SK-N-SH (cell line): ENCODE measurements at regions not wholly inside any gene's neighbourhood (a gene's known extent, or its start where the extent isn't known, plus 50 kb on each side); places are given as distances from the start of the nearest gene placed in this dataset.

Source experiments
- CTCF ChIA-PET: fragments of 300-600, 350-600 bp; formaldehyde crosslinking; extraction: SDS; loops from one replicate; lab custom pipeline; 2021; lab: Yijun Ruan, JAX
- POLR2A ChIA-PET: fragments of 350-600 bp; sonication (Branson Sonifier 250); formaldehyde crosslinking; extraction: SDS; loops from one replicate; lab custom pipeline; 2020; ENCODE audit warnings: antibody characterized with exemption, inconsistent platforms; lab: Yijun Ruan, JAX
- DNase-seq: peaks from one replicate; pipeline ENCODE4 v3.0.0; 2012
- H2AFZ ChIP-seq: fragments of 200-600 bp; sonication (generic); 2 replicates; pipeline ENCODE4 v1.8.1; 2016; ENCODE audit warnings: antibody characterized with exemption, mild to moderate bottlenecking, low read depth
- H3F3A ChIP-seq: fragments of 200-600 bp; sonication (generic); replicated peaks from 2 replicates; pipeline ENCODE3; 2016; ENCODE audit warnings: antibody characterized with exemption, mild to moderate bottlenecking; ENCODE audit not compliant: insufficient read depth
- H3K27ac ChIP-seq, 2 experiments: fragments of 200-500 bp in 1 of 2; fragments of 200-600 bp in 1 of 2; sonication (Bioruptor generic) in 1 of 2; sonication (generic), shearing (Covaris generic) in 1 of 2; 2 replicates each; pipeline versions ENCODE4 v1.5.1 to v1.6.1; 2014 to 2016; ENCODE audit warnings: low read depth in 2 of 2, inconsistent platforms in 1 of 2, low read length in 1 of 2, mild to moderate bottlenecking in 1 of 2, mixed read lengths in 1 of 2
- H3K27me3 ChIP-seq: fragments of 200-600 bp; sonication (generic), shearing (Covaris generic); 2 replicates; pipeline ENCODE4 v1.6.1; 2016; ENCODE audit warnings: mixed run types; ENCODE audit not compliant: insufficient read depth
- H3K36me3 ChIP-seq, 2 experiments: fragments of 200-500 bp in 1 of 2; fragments of 200-600 bp in 1 of 2; sonication (Bioruptor generic) in 1 of 2; sonication (generic) in 1 of 2; replicated peaks in 1 of 2; 2 replicates each; pipeline versions ENCODE3 to v1.5.1; 2014 to 2016; ENCODE audit warnings: low read length in 1 of 2, mild to moderate bottlenecking in 1 of 2; ENCODE audit not compliant: insufficient read depth in 2 of 2, control insufficient read depth in 1 of 2
- H3K4me1 ChIP-seq, 2 experiments: fragments of 200-500 bp in 1 of 2; fragments of 200-600 bp in 1 of 2; sonication (Bioruptor generic) in 1 of 2; sonication (generic), shearing (Covaris generic) in 1 of 2; 2 replicates each; pipeline versions ENCODE4 v1.5.1 to v1.6.1; 2014 to 2016; ENCODE audit warnings: low read depth in 1 of 2, low read length in 1 of 2, mixed run types in 1 of 2; ENCODE audit not compliant: insufficient read depth in 2 of 2, control insufficient read depth in 1 of 2
- H3K4me2 ChIP-seq: fragments of 200-600 bp; sonication (generic), shearing (Covaris generic); 2 replicates; pipeline ENCODE4 v1.6.1; 2017; ENCODE audit warnings: mixed run types
- H3K4me3 ChIP-seq, 2 experiments: fragments of 200-500 bp in 1 of 2; fragments of 200-600 bp in 1 of 2; sonication (Bioruptor generic) in 1 of 2; sonication (generic), shearing (Covaris generic) in 1 of 2; 2 replicates each; pipeline versions ENCODE4 v1.5.1 to v1.8.1; 2014 to 2016; ENCODE audit warnings: low read depth in 2 of 2, inconsistent platforms in 1 of 2, low read length in 1 of 2, mild to moderate bottlenecking in 1 of 2, mixed read lengths in 1 of 2, moderate library complexity in 1 of 2
- H3K79me2 ChIP-seq: fragments of 200-600 bp; sonication (generic); 2 replicates; pipeline ENCODE4 v1.8.1; 2017; ENCODE audit warnings: mild to moderate bottlenecking; ENCODE audit not compliant: insufficient read depth
- H3K9ac ChIP-seq: fragments of 200-600 bp; sonication (generic); 2 replicates; pipeline ENCODE4 v1.6.1; 2017; ENCODE audit warnings: mixed run types
- H3K9me2 ChIP-seq: fragments of 200-600 bp; sonication (generic); 2 replicates; pipeline ENCODE4 v1.6.1; 2017; ENCODE audit warnings: mixed run types
- H3K9me3 ChIP-seq: fragments of 200-600 bp; sonication (generic); 2 replicates; pipeline ENCODE4 v1.6.1; 2017; ENCODE audit warnings: mixed run types, mild to moderate bottlenecking, moderate library complexity
- H4K20me1 ChIP-seq: fragments of 200-600 bp; sonication (generic); 2 replicates; pipeline ENCODE4 v1.6.1; 2017; ENCODE audit warnings: mild to moderate bottlenecking, mixed run types; ENCODE audit not compliant: insufficient read depth
- CHD2 ChIP-seq: fragments of 150-350 bp; IDR thresholded peaks from 2 replicates; pipeline ENCODE4 v1.6.1; 2018; ENCODE audit warnings: low read length; ENCODE audit not compliant: partially characterized antibody
- CTCF ChIP-seq: fragments of 200-600 bp; sonication (generic); IDR thresholded peaks from 2 replicates; pipeline ENCODE4 v1.6.1; 2017; ENCODE audit warnings: antibody characterized with exemption, mild to moderate bottlenecking, moderate library complexity
- EZH2phosphoT487 ChIP-seq: fragments of 200-600 bp; sonication (generic); IDR thresholded peaks from 2 replicates; pipeline ENCODE4 v1.6.1; 2017; ENCODE audit warnings: low read depth, mixed run types, mild to moderate bottlenecking, antibody characterized with exemption, moderate library complexity, borderline replicate concordance
- FOXJ3 ChIP-seq: sonication (generic); formaldehyde crosslinking; IDR thresholded peaks from 2 replicates; pipeline ENCODE4 v1.5.1; 2020; ENCODE audit warnings: mild to moderate bottlenecking, missing genetic modification reagents
- FOXM1 ChIP-seq: IDR thresholded peaks from 2 replicates; pipeline ENCODE4 v1.4.0; 2012; ENCODE audit warnings: low read depth, mild to moderate bottlenecking
- GATA2 ChIP-seq: sonication (generic); formaldehyde crosslinking; IDR thresholded peaks from 2 replicates; pipeline ENCODE4 v1.5.0; 2020; ENCODE audit warnings: mild to moderate bottlenecking, missing genetic modification reagents
- MEF2A ChIP-seq: IDR thresholded peaks from 2 replicates; pipeline ENCODE4 v1.4.0; 2012; ENCODE audit warnings: low read depth, borderline replicate concordance
- MXI1 ChIP-seq: IDR thresholded peaks from 2 replicates; pipeline ENCODE4 v1.6.1; 2012; ENCODE audit warnings: mild to moderate bottlenecking, low read depth, low read length, improper control_type of control experiment
- NFIC ChIP-seq: IDR thresholded peaks from 2 replicates; pipeline ENCODE4 v1.4.0; 2012; ENCODE audit warnings: borderline replicate concordance
- POLR2AphosphoS5 ChIP-seq: IDR thresholded peaks from 2 replicates; pipeline ENCODE4 v1.6.1; 2012; ENCODE audit warnings: low read depth, low read length
- RAD21 ChIP-seq: IDR thresholded peaks from 2 replicates; pipeline ENCODE4 v1.6.1; 2012; ENCODE audit warnings: mild to moderate bottlenecking, low read length
- RCOR1 ChIP-seq: fragments of 150-350 bp; IDR thresholded peaks from 2 replicates; pipeline ENCODE4 v1.6.1; 2017; ENCODE audit warnings: antibody characterized with exemption, low read length
- RFX5 ChIP-seq: IDR thresholded peaks from 2 replicates; pipeline ENCODE4 v1.6.1; 2012; ENCODE audit warnings: mild to moderate bottlenecking, improper control_type of control experiment, low read length
- SMC3 ChIP-seq: IDR thresholded peaks from 2 replicates; pipeline ENCODE4 v1.6.1; 2012; ENCODE audit warnings: low read depth, low read length, improper control_type of control experiment
- TAF1 ChIP-seq: IDR thresholded peaks from 2 replicates; pipeline ENCODE4 v1.6.1; 2012; ENCODE audit warnings: low read depth, mild to moderate bottlenecking, low read length, moderate library complexity, borderline replicate concordance
- TCF12 ChIP-seq: IDR thresholded peaks from 2 replicates; pipeline ENCODE4 v1.4.0; 2012
- TEAD4 ChIP-seq: IDR thresholded peaks from 2 replicates; pipeline ENCODE4 v1.4.0; 2012; ENCODE audit warnings: mild to moderate bottlenecking, borderline replicate concordance; ENCODE audit not compliant: insufficient read depth
- USF1 ChIP-seq: IDR thresholded peaks from 2 replicates; pipeline ENCODE4 v1.4.0; 2012; ENCODE audit warnings: low read depth, borderline replicate concordance
- YY1 ChIP-seq: IDR thresholded peaks from 2 replicates; pipeline ENCODE4 v1.4.0; 2012; ENCODE audit warnings: low read depth, mild to moderate bottlenecking
- WGBS: methylation state at CpG from one replicate; pipeline ENCODE4 v1.1.6; 2017; ENCODE audit warnings: low lambda C conversion rate; 5-methylcytosine and 5-hydroxymethylcytosine counted together
- TF ChIP-seq, protein P1 (sequence below): fragments of 150-350 bp; IDR thresholded peaks from 2 replicates; pipeline ENCODE4 v1.6.1; 2017; ENCODE audit warnings: antibody characterized with exemption, low read length, low read depth, borderline replicate concordance
- TF ChIP-seq, protein P2 (sequence below): IDR thresholded peaks from 2 replicates; pipeline ENCODE4 v1.4.0; 2012; ENCODE audit warnings: low read depth
- TF ChIP-seq, protein P3 (sequence below): IDR thresholded peaks from 2 replicates; pipeline ENCODE4; 2012
- TF ChIP-seq, protein P4 (sequence below): fragments of 150-350 bp; IDR thresholded peaks from 2 replicates; pipeline ENCODE4 v1.6.1; 2016; ENCODE audit warnings: mild to moderate bottlenecking, low read depth, low read length

- ChIA-PET CTCF (interaction anchor here (2.0 to 5.2 kb wide), 3 partner anchors 10 to 85 kb away, joined by 6 to 36 read pairs (median 33); a partner anchor contains a TSS), POLR2A (interaction anchor here (0.6 to 10.1 kb wide), 35 partner anchors 9 to 1790 kb away, joined by 3 to 218 read pairs (median 4); partner anchors contain the start of gene TRIM27)
- H2AFZ ChIP-seq = no peak overlapping the region
- H3K36me3 ChIP-seq = no peaks in the 10 kb centered on the region
- H3K9me3 ChIP-seq = no peaks in the 10 kb centered on the region
- H3K4me2 ChIP-seq = peak overlapping the region; percentile 74
- no peaks in the 10 kb centered on the region for H3K9me2 ChIP-seq
- H3K4me1 ChIP-seq = peaks cover 3 to 12% of the 10 kb centered on the region in 2 experiments; a peak in 3 of 4 replicates
- peak; percentile 74 for DNase-seq
- H3K27ac ChIP-seq = peak overlapping the region; percentile 80 to 99
- peak overlapping the region; percentile 69 to 83 for H3K4me3 ChIP-seq
- H3K27me3 ChIP-seq = no peaks in the 10 kb centered on the region
- peak overlapping the region; percentile 68 for H3K9ac ChIP-seq
- peaks cover 73% of the 10 kb centered on the region for H3F3A ChIP-seq
- peaks cover 14% of the 10 kb centered on the region; the same call in 1 of the 2 replicates for H3K79me2 ChIP-seq
- WGBS = 1% methylated on average over 14 of the region's 51 CpGs
- H4K20me1 ChIP-seq = no peaks in the 10 kb centered on the region
- TF ChIP-seq TEAD4 (no peak), RCOR1 (peak; percentile 82; the same call in 1 of the 2 replicates), YY1 (no peak), NFIC (no peak; the same call in 1 of the 2 replicates), FOXJ3 (CRISPR knock-in tag) (no peak), MXI1 (peak; percentile 80), POLR2AphosphoS5 (peak; percentile 99), TAF1 (peak; percentile 88), RFX5 (peak; percentile 75; the same call in 1 of the 2 replicates), RAD21 (no peak), FOXM1 (0 out of 2 replicates have a peak, but pooled peaks have one; percentile 2), CTCF (peak; percentile 31), GATA2 (CRISPR knock-in tag) (no peak), CHD2 (peak; percentile 55), EZH2phosphoT487 (no peak), TCF12 (peak; percentile 23; the same call in 1 of the 2 replicates), SMC3 (no peak), MEF2A (no peak), USF1 (no peak)
- TF ChIP-seq, protein P1, sequence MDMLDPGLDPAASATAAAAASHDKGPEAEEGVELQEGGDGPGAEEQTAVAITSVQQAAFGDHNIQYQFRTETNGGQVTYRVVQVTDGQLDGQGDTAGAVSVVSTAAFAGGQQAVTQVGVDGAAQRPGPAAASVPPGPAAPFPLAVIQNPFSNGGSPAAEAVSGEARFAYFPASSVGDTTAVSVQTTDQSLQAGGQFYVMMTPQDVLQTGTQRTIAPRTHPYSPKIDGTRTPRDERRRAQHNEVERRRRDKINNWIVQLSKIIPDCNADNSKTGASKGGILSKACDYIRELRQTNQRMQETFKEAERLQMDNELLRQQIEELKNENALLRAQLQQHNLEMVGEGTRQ = no peak
- TF ChIP-seq, protein P2, sequence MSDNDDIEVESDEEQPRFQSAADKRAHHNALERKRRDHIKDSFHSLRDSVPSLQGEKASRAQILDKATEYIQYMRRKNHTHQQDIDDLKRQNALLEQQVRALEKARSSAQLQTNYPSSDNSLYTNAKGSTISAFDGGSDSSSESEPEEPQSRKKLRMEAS = 0 out of 2 replicates have a peak, but pooled peaks have one; percentile 57
- TF ChIP-seq, protein P3, sequence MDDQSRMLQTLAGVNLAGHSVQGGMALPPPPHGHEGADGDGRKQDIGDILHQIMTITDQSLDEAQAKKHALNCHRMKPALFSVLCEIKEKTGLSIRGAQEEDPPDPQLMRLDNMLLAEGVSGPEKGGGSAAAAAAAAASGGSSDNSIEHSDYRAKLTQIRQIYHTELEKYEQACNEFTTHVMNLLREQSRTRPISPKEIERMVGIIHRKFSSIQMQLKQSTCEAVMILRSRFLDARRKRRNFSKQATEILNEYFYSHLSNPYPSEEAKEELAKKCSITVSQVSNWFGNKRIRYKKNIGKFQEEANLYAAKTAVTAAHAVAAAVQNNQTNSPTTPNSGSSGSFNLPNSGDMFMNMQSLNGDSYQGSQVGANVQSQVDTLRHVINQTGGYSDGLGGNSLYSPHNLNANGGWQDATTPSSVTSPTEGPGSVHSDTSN = peak; percentile 30; the same call in 1 of the 2 replicates
- TF ChIP-seq, protein P4, sequence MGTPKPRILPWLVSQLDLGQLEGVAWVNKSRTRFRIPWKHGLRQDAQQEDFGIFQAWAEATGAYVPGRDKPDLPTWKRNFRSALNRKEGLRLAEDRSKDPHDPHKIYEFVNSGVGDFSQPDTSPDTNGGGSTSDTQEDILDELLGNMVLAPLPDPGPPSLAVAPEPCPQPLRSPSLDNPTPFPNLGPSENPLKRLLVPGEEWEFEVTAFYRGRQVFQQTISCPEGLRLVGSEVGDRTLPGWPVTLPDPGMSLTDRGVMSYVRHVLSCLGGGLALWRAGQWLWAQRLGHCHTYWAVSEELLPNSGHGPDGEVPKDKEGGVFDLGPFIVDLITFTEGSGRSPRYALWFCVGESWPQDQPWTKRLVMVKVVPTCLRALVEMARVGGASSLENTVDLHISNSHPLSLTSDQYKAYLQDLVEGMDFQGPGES = peak; percentile 67
Measured at GRCh38 chr6:27809939-27810767, 102.0 kb downstream of the OR2B2 start.
